Upper lobe of left lung (tissue), 4 donors: ENCODE measurements at regions not wholly inside any gene's neighbourhood (a gene's known extent, or its start where the extent isn't known, plus 50 kb on each side); places are given as distances from the start of the nearest gene placed in this dataset.

Source experiments
- CTCF ChIP-seq, 6 experiments: fragments of 450-650 bp in 4 of 6; fragments of 200-600 bp in 2 of 6; sonication (generic) in 2 of 6; IDR thresholded peaks; one replicate each; pipeline ENCODE4 v1.5.1; 2016 to 2019; ENCODE audit warnings: antibody characterized with exemption in 6 of 6
- EP300 ChIP-seq, 4 donors: sonication (generic); formaldehyde crosslinking; IDR thresholded peaks; one replicate each; pipeline ENCODE4 v1.5.1; 2017; ENCODE audit warnings: antibody characterized with exemption in 4 of 4, control low read depth in 2 of 4
- POLR2A ChIP-seq, 4 donors: fragments of 450-650 bp; IDR thresholded peaks; one replicate each; pipeline ENCODE4 v1.5.1; 2016 to 2017; ENCODE audit warnings: antibody characterized with exemption in 4 of 4, mild to moderate bottlenecking in 2 of 4

- TF ChIP-seq CTCF (IDR thresholded peaks at IDR 0.05) (no peak), POLR2A (IDR thresholded peaks at IDR 0.05) (no peak), EP300 (IDR thresholded peaks at IDR 0.05) (no peak)
Observed at GRCh38 chr2:196420143-196420542, 219.4 kb upstream of the CCDC150 start.
